PC-9 (cell line): ENCODE measurements at regions not wholly inside any gene's neighbourhood (a gene's known extent, or its start where the extent isn't known, plus 50 kb on each side); places are given as distances from the start of the nearest gene placed in this dataset.
"Not testable (repeated sequence)": the region's sequence is repeated elsewhere in the genome, so short reads cannot be mapped to it uniquely, and the experiment has no call there.

ENCODE experiments used
- BruUV-seq: library from RNA; stranded (reverse); fragments of 400-500 nt; replicated peaks from 2 replicates; lab custom pipeline; 2021; lab: Mats Ljungman, UMichigan
- CTCF ChIA-PET: fragments of 300-600 bp; sonication (Branson Sonifier 250); formaldehyde crosslinking; loops from one replicate; lab custom pipeline; 2022; ENCODE audit warnings: antibody characterized with exemption; lab: Charles Lee
- POLR2A ChIA-PET: fragments of 300-600 bp; sonication (Branson Sonifier 250); formaldehyde crosslinking; loops from one replicate; lab custom pipeline; 2022; ENCODE audit warnings: antibody characterized with exemption; ENCODE audit not compliant: unreplicated experiment; lab: Charles Lee
- DNase-seq, 2 experiments: peaks; one replicate each; pipeline versions ENCODE4 v3.0.0 to v3.0.0-alpha.2; 2015 to 2022; ENCODE audit warnings: mixed read lengths in 1 of 2
- H2AFZ ChIP-seq: fragments of 200-600 bp; sonication (generic); 2 replicates; pipeline ENCODE4 v1.8.1; 2017; ENCODE audit warnings: antibody characterized with exemption
- H3F3A ChIP-seq: fragments of 200-600 bp; sonication (generic); 2 replicates; pipeline ENCODE4 v1.8.1; 2017; ENCODE audit warnings: antibody characterized with exemption, mild to moderate bottlenecking, low read depth; ENCODE audit not compliant: insufficient read depth
- H3K27ac ChIP-seq: fragments of 200-600 bp; sonication (generic); 2 replicates; pipeline ENCODE4 v1.6.1; 2016; ENCODE audit warnings: mixed run types
- H3K27me3 ChIP-seq: fragments of 200-600 bp; sonication (generic); 2 replicates; pipeline ENCODE4 v1.6.1; 2016; ENCODE audit warnings: low read depth, mixed run types; ENCODE audit not compliant: insufficient read depth
- H3K36me3 ChIP-seq: fragments of 200-600 bp; sonication (generic); 2 replicates; pipeline ENCODE4 v1.6.1; 2016; ENCODE audit warnings: low read depth, mixed run types
- H3K4me1 ChIP-seq: fragments of 200-600 bp; sonication (generic); replicated peaks from 2 replicates; pipeline ENCODE4 v1.6.1; 2016; ENCODE audit warnings: mixed run types; ENCODE audit not compliant: insufficient read depth
- H3K4me2 ChIP-seq: fragments of 200-600 bp; sonication (generic); 2 replicates; pipeline ENCODE4 v1.6.1; 2017; ENCODE audit warnings: mixed run types
- H3K4me3 ChIP-seq: fragments of 200-600 bp; sonication (generic); 2 replicates; pipeline ENCODE4 v1.6.1; 2016; ENCODE audit warnings: mixed run types
- H3K79me2 ChIP-seq: fragments of 200-600 bp; sonication (generic); 2 replicates; pipeline ENCODE4 v1.6.1; 2017; ENCODE audit warnings: low read depth, mixed run types
- H3K9me2 ChIP-seq: fragments of 200-600 bp; sonication (generic); 2 replicates; pipeline ENCODE4 v1.8.1; 2017; ENCODE audit warnings: mild to moderate bottlenecking; ENCODE audit not compliant: insufficient read depth
- H3K9me3 ChIP-seq: fragments of 200-600 bp; sonication (generic); 2 replicates; pipeline ENCODE4 v1.8.1; 2016; ENCODE audit warnings: low read depth; ENCODE audit not compliant: insufficient read depth
- H4K20me1 ChIP-seq: fragments of 200-600 bp; sonication (generic); 2 replicates; pipeline ENCODE4 v1.8.1; 2017; ENCODE audit not compliant: insufficient read depth
- intact Hi-C: fragments of 100-400 bp; cut with micrococcal nuclease; formaldehyde crosslinking; loops from one replicate; pipeline ENCODE4 v1.10.0; 2022; ENCODE audit not compliant: unreplicated experiment

- H3K4me3 ChIP-seq, POLR2A ChIA-PET, CTCF ChIA-PET: not testable (repeated sequence)
Measured at GRCh38 chr16:32873783-32874182, 197.8 kb upstream of the TP53TG3 start.

DNA sequence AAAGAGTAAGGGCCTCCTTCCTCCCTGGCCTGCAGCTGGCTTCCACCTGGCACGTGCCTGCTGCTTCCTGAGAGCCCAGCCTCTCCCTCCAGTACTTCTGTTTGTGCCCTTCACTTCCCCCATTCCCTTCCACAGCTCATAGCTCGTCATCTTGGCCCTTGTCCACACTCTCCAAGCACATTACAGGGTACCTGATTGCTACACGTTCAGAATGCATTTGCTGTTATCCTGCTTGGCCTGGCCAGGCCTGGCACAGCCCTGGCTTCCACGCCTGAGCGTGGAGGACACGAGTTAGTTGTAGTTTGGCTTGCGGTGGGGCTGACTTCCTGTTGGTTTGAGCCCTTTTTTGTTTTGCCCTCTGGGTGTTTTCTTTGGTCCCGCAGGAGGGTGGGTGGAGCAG, 197.2 kb upstream of the TP53TG3 start:
- DNase-seq, BruUV-seq, intact Hi-C loops, H3K4me2 ChIP-seq, H3K36me3 ChIP-seq, H3K4me3 ChIP-seq, H3K27me3 ChIP-seq, POLR2A ChIA-PET, H3K4me1 ChIP-seq, H3F3A ChIP-seq, H3K27ac ChIP-seq, H3K9me3 ChIP-seq, H3K79me2 ChIP-seq, CTCF ChIA-PET, H3K9me2 ChIP-seq, H2AFZ ChIP-seq, H4K20me1 ChIP-seq: not testable (repeated sequence)

More at GRCh38 chr16:32873783-32874182, 197.8 kb upstream of the TP53TG3 start:
- H4K20me1 ChIP-seq, H3K27ac ChIP-seq, H3K27me3 ChIP-seq, H2AFZ ChIP-seq, H3K36me3 ChIP-seq, H3F3A ChIP-seq, BruUV-seq, intact Hi-C loops, H3K4me1 ChIP-seq, DNase-seq, H3K4me2 ChIP-seq, H3K79me2 ChIP-seq, H3K9me2 ChIP-seq, H3K9me3 ChIP-seq: not testable (repeated sequence)

DNA sequence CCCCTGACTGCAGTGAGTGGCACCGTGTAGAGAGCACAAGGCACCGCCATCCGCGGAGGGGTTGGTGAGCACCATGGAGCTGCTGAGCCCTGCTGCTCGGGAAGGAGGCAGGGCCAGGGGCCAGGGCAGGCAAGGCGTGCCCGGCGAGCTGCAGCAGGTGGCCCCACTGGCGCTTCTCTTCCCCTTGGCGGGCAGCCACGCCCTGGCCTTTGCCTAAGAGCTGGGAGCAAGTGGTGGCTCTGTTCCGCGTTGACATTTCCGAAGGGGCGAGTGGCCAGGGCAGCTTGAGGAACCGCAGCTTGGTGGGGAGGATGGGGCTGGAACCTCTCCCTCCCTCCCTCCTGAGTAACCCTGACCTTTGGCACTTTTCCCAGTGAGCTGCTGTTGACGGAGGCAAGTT, 194.7 kb upstream of the TP53TG3 start:
- H3K27ac ChIP-seq, H4K20me1 ChIP-seq, H3K9me2 ChIP-seq, H3K9me3 ChIP-seq, H3K27me3 ChIP-seq, H2AFZ ChIP-seq, H3K4me2 ChIP-seq, intact Hi-C loops, H3K36me3 ChIP-seq, DNase-seq, H3F3A ChIP-seq, H3K4me3 ChIP-seq, H3K79me2 ChIP-seq, H3K4me1 ChIP-seq, CTCF ChIA-PET, POLR2A ChIA-PET, BruUV-seq: not testable (repeated sequence)

- H3K79me2 ChIP-seq, CTCF ChIA-PET, H3K4me3 ChIP-seq, H3K36me3 ChIP-seq, H3K4me2 ChIP-seq, DNase-seq, H3K9me3 ChIP-seq, H2AFZ ChIP-seq, H3K9me2 ChIP-seq, H3K4me1 ChIP-seq, H3K27me3 ChIP-seq, BruUV-seq, H3F3A ChIP-seq, H3K27ac ChIP-seq, POLR2A ChIA-PET, intact Hi-C loops, H4K20me1 ChIP-seq: not testable (repeated sequence)
Measured at GRCh38 chr16:32868334-32868733, 192.4 kb upstream of the TP53TG3 start.

DNA sequence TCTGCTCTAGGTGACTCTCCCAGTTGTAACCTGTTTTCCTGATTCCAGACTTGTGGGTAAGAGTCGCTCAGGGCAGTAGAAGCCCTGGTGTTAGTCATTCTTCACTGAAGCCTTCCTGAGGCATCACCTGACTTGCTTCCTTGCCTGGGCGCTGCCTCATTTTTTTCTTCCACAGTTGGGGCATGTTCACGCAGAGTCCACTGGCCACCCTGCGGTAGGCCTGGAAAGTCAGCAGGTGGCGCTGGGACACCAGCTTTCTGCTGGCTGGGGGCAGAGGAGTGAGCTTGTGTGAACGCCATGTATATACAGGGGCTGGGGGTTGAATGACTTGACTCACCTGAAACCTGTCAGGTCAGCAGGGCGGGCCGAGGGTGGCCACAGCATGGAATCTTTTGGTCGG, 189.3 kb upstream of the TP53TG3 start:
- DNase-seq, H3K27ac ChIP-seq, POLR2A ChIA-PET, H3K36me3 ChIP-seq, CTCF ChIA-PET, BruUV-seq, H3K4me2 ChIP-seq, H3K9me3 ChIP-seq, H3K27me3 ChIP-seq, H4K20me1 ChIP-seq, H3K4me1 ChIP-seq, H2AFZ ChIP-seq, H3F3A ChIP-seq, H3K4me3 ChIP-seq, H3K9me2 ChIP-seq, intact Hi-C loops, H3K79me2 ChIP-seq: not testable (repeated sequence)

DNA sequence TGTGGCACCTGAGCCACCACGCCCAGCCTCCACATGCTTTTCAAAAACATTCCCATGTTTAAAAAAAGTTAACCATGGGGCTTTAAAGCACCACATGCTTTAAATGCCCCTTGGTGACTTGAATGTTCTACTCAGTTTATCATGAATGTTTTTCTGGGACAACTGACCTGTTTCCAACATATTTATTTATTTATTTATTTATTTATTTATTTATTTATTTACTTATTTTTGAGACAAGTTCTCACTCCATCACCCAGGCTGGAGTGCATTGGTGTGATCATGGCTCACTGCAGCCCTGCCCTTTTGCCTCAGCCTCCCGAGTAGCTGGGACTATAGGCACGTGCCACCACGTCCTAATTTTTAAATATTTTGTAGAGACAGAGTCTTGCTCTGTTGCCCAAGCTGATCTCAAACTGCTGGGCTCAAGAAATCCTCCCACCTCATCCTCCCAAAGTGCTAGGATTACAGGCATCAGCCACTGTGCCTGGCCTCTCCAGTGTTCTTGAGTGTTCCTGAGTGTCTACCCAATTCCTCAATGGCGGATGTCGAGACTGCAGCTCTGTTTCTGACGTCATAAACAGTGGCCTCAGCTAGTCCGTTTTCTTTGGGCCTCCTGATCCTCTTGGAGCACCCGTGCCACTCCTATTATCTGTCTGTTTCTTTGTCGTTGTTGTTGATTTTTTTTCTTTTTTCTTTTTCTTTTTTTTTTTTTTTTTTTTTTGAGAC, 185.7 kb upstream of the TP53TG3 start:
- H3K9me3 ChIP-seq, DNase-seq, H3K27ac ChIP-seq, H4K20me1 ChIP-seq, BruUV-seq, H3F3A ChIP-seq, H3K36me3 ChIP-seq, H3K4me3 ChIP-seq, POLR2A ChIA-PET, H3K79me2 ChIP-seq, CTCF ChIA-PET, H3K27me3 ChIP-seq, intact Hi-C loops, H3K9me2 ChIP-seq, H3K4me2 ChIP-seq, H2AFZ ChIP-seq, H3K4me1 ChIP-seq: not testable (repeated sequence)

GRCh38 chr16:32847379-32847778, 171.4 kb upstream of the TP53TG3 start:
- H2AFZ ChIP-seq, BruUV-seq, H3K4me1 ChIP-seq, H3K27ac ChIP-seq, H4K20me1 ChIP-seq, POLR2A ChIA-PET, H3K9me2 ChIP-seq, H3K4me3 ChIP-seq, H3K36me3 ChIP-seq, H3F3A ChIP-seq, DNase-seq, H3K79me2 ChIP-seq, CTCF ChIA-PET, H3K4me2 ChIP-seq, H3K27me3 ChIP-seq, H3K9me3 ChIP-seq, intact Hi-C loops: not testable (repeated sequence)
